AG09319 (cell line): ENCODE measurements at regions not wholly inside any gene's neighbourhood (a gene's known extent, or its start where the extent isn't known, plus 50 kb on each side); places are given as distances from the start of the nearest gene placed in this dataset.

Experiments
- DNase-seq: peaks from one replicate; pipeline ENCODE4 v3.0.0-alpha.2; 2010; ENCODE audit warnings: low read depth; ENCODE audit errors: extremely low read depth
- TF ChIP-seq, protein P1 (sequence below): IDR thresholded peaks from 2 replicates; pipeline ENCODE4 v1.5.1; 2011; ENCODE audit warnings: low read depth, mild to moderate bottlenecking, inconsistent platforms, low read length, moderate library complexity

DNA sequence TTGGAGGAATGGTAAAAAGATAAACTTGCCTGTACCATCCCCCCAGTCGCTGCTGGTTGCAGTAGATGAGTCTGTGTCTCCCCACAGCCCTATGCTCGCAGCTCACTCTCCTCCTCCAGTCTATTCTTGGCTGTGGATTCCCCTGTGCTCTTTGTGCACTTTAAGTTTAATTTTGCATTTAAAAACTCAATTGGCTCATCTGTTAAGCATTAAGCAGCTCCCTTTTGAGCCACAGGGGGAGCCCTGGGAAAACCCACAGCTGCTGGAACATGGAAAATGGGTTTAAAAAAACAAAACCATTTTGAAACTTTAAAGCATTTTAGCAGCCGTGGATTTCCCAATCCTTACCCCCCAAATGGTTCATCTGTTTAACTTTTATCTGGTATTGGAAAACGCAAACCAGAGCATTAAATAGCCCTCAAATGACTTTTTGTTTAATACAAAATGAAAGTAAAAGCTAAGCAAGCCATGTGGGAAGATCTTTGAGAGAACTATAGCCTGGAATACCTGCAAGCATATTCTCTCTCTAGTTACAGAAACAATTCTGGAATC, 536.9 kb downstream of the ZIC1 start:
- peak; percentile 75 for DNase-seq
- TF ChIP-seq, protein P1, sequence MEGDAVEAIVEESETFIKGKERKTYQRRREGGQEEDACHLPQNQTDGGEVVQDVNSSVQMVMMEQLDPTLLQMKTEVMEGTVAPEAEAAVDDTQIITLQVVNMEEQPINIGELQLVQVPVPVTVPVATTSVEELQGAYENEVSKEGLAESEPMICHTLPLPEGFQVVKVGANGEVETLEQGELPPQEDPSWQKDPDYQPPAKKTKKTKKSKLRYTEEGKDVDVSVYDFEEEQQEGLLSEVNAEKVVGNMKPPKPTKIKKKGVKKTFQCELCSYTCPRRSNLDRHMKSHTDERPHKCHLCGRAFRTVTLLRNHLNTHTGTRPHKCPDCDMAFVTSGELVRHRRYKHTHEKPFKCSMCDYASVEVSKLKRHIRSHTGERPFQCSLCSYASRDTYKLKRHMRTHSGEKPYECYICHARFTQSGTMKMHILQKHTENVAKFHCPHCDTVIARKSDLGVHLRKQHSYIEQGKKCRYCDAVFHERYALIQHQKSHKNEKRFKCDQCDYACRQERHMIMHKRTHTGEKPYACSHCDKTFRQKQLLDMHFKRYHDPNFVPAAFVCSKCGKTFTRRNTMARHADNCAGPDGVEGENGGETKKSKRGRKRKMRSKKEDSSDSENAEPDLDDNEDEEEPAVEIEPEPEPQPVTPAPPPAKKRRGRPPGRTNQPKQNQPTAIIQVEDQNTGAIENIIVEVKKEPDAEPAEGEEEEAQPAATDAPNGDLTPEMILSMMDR, result peak; percentile 81

DNA sequence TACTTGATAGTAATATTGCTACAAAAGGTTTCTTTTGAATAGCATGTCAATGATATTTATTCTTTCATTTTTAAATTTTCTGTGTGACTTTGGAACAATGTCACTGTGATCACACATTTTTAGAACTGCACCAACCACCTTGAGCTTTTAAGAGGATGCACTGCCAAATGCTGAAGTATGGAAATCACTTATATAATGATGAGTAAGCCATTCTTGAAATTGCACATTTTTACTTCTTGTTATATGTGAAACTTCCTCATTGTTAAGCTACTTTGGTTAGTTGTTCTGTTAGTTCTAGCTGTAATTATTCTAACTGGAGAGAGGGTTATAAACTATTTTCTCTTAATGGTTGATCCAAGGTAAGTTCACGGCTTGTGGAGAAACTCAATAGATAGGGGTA, 547.5 kb downstream of the ZIC1 start:
- TF ChIP-seq, protein P1, result no peak
- DNase-seq, result no peak

DNA sequence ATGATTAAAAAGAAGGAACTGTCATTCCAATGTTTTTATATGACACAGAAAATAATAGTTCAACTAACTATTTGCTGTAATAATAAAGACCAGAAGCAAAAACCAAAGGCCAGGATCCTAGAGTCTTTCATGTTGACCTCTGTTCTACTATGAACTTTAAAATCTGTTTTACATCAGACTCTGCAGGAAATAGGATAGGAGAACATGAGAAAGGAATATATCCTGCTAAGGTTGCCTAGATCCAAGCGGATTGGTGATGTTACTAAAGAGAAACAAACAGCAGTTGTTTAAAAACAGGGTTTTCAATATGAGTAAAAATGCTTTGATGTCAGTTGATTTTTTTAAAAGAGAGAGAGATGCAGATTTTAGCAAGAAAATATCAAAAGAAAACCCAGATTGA, 549.6 kb downstream of the ZIC1 start:
- TF ChIP-seq, protein P1, result no peak
- DNase-seq, result no peak

DNA sequence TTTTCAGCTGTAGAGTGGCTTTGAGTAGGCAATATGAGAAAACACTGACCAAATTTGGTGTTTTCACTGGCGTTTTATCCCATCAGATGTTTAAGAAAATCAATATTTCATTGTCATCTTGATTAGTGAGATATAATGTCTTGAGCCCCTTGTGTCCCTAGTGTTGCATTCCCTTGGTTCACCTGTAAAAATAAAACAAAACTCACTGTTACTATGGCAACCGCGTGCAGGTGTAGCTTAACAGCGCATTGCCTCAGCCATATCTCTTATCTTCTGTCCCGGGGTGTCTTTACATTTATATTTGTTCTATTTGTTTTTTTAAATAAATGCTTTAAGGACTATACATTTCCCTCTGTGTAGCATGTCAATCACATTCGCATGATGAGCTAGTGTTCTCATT, 551.6 kb downstream of the ZIC1 start:
- TF ChIP-seq, protein P1, result no peak

DNA sequence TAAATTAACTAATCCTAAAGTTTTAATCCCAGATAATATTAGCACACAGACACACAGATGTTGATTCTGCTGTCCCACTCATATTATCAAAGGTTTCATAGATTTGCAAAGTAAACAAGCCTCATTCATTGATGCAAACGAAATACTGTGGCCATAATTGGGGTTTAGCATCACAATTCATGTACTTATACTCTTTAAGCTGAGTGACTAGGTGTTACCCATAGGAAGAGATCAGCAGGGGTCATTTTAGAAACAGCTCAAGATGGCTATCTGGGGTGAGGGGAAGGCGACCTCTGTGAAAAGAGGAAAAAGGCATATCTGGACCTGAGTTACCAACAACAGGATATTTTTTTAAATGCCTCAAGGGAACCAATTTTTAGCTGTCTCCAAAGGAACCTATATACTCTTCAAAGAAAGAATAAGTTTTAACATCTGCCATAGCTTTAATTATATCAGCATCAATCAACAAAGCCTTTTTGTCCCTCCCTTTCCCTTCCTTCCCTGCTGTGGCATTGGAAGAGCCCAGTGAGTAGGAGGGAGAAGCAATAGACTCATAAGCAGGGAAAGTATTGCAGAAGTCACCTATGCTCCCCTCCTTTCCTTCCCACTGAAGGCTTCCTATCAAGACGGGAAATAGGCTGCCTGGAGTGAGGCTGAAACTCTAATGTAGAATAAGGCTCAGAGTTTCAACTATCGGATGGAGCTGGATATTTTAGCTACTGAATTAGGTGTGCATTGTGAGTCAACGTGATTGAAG, 553.4 kb downstream of the ZIC1 start:
- TF ChIP-seq, protein P1, result no peak
- DNase-seq, result no peak

More for the DNA sequence above, 551.6 kb downstream of the ZIC1 start:
- DNase-seq, result no peak

DNA sequence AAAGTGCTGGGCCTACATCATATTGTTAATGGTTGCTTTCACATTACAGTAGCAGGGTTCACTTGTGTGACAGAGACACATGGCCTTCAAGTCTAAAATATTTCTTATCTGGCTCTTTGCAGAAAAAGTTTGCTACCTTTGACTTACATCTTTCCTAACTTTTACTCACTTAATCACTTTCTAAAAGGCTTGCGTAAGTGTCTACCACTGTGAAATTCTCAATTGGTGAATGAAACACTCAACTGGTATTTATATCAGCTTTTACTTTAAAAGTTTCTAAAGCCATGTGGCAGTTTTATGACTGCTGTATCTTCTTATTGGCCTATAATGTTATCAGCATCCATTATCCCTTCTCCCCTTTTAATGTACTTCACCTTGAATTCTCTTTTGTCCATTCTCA, 554.5 kb downstream of the ZIC1 start:
- TF ChIP-seq, protein P1, result no peak
- DNase-seq, result no peak

DNA sequence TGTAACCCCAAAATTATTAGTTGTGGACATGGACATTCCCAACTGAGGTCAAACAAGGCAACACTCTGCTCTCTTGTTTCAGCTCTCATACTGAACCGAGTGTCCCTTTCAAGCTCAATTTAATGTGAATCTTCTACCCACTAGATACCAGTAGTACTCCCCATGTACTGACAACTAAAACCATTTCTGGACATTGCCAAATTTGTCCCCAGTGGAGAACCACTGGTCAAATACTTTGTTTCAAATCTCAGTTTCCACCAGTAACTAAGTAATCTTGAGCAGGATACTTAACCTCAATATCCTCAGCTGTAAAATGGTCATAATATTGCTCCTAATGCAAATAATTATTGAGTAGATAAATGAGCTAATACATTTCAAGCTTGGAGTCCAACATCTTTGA, 566.0 kb downstream of the ZIC1 start:
- TF ChIP-seq, protein P1, result no peak
- no peak for DNase-seq
